A549 (cell line): ENCODE measurements at regions not wholly inside any gene's neighbourhood (a gene's known extent, or its start where the extent isn't known, plus 50 kb on each side); places are given as distances from the start of the nearest gene placed in this dataset.

Experiments used
- ATAC-seq, 2 experiments: fragments of 200-7000 bp in 1 of 2; fragments of >200 bp in 1 of 2; cut with Nextera tagmentation in 1 of 2; cut with Tn5 transposase in 1 of 2; 3 replicates each; pipeline versions ENCODE4 v1.8.0 to v1.9.1; 2018 to 2020; ENCODE audit warnings: mild to moderate bottlenecking in 1 of 2, moderate library complexity in 1 of 2
- CTCF ChIA-PET: fragments of 300-600 bp; sonication (Branson Sonifier 250); formaldehyde crosslinking; extraction: SDS; loops from one replicate; lab custom pipeline; 2021; ENCODE audit warnings: antibody characterized with exemption, inconsistent platforms; lab: Yijun Ruan, JAX
- POLR2A ChIA-PET: fragments of 350-600 bp; formaldehyde crosslinking; extraction: SDS; loops from one replicate; lab custom pipeline; 2021; ENCODE audit warnings: antibody characterized with exemption, inconsistent platforms; lab: Yijun Ruan, JAX
- DNase-seq, 2 experiments: peaks; one replicate each; pipeline versions ENCODE4 v3.0.0 to v3.0.0-alpha.2; 2011 to 2016; ENCODE audit warnings: low read depth in 1 of 2, low spot score in 1 of 2
- FAIRE-seq: peaks from 2 replicates; lab custom pipeline; 2011; peaks lifted over from hg19 to GRCh38; lab: Jason Lieb, UNC
- H3K27ac ChIP-seq, 2 experiments: fragments of >200 bp; sonication (Bioruptor Twin); formaldehyde crosslinking; 3 replicates each; pipeline ENCODE4 v1.5.1; 2016 to 2017
- H3K4me1 ChIP-seq: fragments of >200 bp; sonication (Bioruptor Twin); formaldehyde crosslinking; 3 replicates; pipeline ENCODE4 v1.6.1; 2016
- H3K4me2 ChIP-seq: fragments of >200 bp; sonication (Bioruptor Twin); formaldehyde crosslinking; 3 replicates; pipeline ENCODE4 v1.6.1; 2016
- H3K4me3 ChIP-seq: fragments of >200 bp; sonication (Bioruptor Twin); formaldehyde crosslinking; 3 replicates; pipeline ENCODE4 v1.5.1; 2016
- H3K9me3 ChIP-seq: fragments of >200 bp; sonication (Bioruptor Twin); formaldehyde crosslinking; 3 replicates; pipeline ENCODE4 v1.6.1; 2016
- CTCF ChIP-seq: fragments of >200 bp; sonication (Bioruptor Twin); formaldehyde crosslinking; IDR thresholded peaks from 3 replicates; pipeline ENCODE4 v1.5.1; 2016
- EHF ChIP-seq: fragments of 250-450 bp; sonication (Bioruptor Pico); IDR thresholded peaks from 2 replicates; pipeline ENCODE4 v1.5.0; 2020; ENCODE audit warnings: mild to moderate bottlenecking
- EP300 ChIP-seq, 2 experiments: fragments of >200 bp; sonication (Bioruptor Twin); formaldehyde crosslinking; IDR thresholded peaks; 2 replicates in 1 of 2; 3 replicates in 1 of 2; pipeline ENCODE4 v1.6.1; 2016 to 2017
- FOSB ChIP-seq: fragments of 250-450 bp; sonication (Bioruptor Pico); IDR thresholded peaks from 2 replicates; pipeline ENCODE4 v1.5.0; 2020; ENCODE audit warnings: mild to moderate bottlenecking, moderate library complexity
- FOXS1 ChIP-seq: fragments of 250-450 bp; sonication (Bioruptor Pico); IDR thresholded peaks from 2 replicates; pipeline ENCODE4 v1.5.0; 2020; ENCODE audit warnings: mild to moderate bottlenecking, moderate library complexity
- HES2 ChIP-seq: fragments of >200 bp; sonication (Bioruptor Twin); formaldehyde crosslinking; IDR thresholded peaks from 2 replicates; pipeline ENCODE4 v1.6.1; 2016
- HOXA7 ChIP-seq: fragments of 250-450 bp; sonication (Bioruptor Pico); IDR thresholded peaks from 2 replicates; pipeline ENCODE4 v1.5.0; 2020; ENCODE audit warnings: mild to moderate bottlenecking, moderate library complexity
- HOXB5 ChIP-seq: fragments of 250-450 bp; sonication (Bioruptor Pico); IDR thresholded peaks from 2 replicates; pipeline ENCODE4 v1.5.0; 2020; ENCODE audit warnings: mild to moderate bottlenecking, moderate library complexity
- MAFK ChIP-seq: fragments of 450-650 bp; IDR thresholded peaks from 2 replicates; pipeline ENCODE4 v1.6.1; 2014; ENCODE audit not compliant: partially characterized antibody
- NR3C1 ChIP-seq: fragments of >200 bp; sonication (Bioruptor Twin); formaldehyde crosslinking; IDR thresholded peaks from 3 replicates; pipeline ENCODE4 v1.6.1; 2017
- PHF8 ChIP-seq: fragments of 200-600 bp; sonication (generic); IDR thresholded peaks from 2 replicates; pipeline ENCODE4 v1.6.1; 2016; ENCODE audit warnings: low read depth, mild to moderate bottlenecking, antibody characterized with exemption, moderate library complexity, borderline replicate concordance
- POLR2A ChIP-seq: IDR thresholded peaks from 2 replicates; pipeline ENCODE4 v1.6.1; 2012; ENCODE audit warnings: mild to moderate bottlenecking, low read length
- POLR2AphosphoS2 ChIP-seq: conservative IDR thresholded peaks from 2 replicates; pipeline ENCODE4 v1.6.1; 2012; ENCODE audit warnings: low read length, improper control_type of control experiment, inconsistent platforms
- RAD21 ChIP-seq, 2 experiments: fragments of >200 bp in 1 of 2; sonication (Bioruptor Twin) in 1 of 2; formaldehyde crosslinking in 1 of 2; IDR thresholded peaks in 1 of 2; conservative IDR thresholded peaks in 1 of 2; 2 replicates in 1 of 2; 3 replicates in 1 of 2; pipeline ENCODE4 v1.6.1; 2012 to 2018; ENCODE audit warnings: inconsistent platforms in 1 of 2
- RCOR1 ChIP-seq: fragments of 150-350 bp; IDR thresholded peaks from 2 replicates; pipeline ENCODE4 v1.6.1; 2014; ENCODE audit warnings: antibody characterized with exemption, low read length, low read depth
- RFX5 ChIP-seq: fragments of 450-650 bp; IDR thresholded peaks from 2 replicates; pipeline ENCODE4 v1.7.1; 2014; ENCODE audit warnings: antibody characterized with exemption, mild to moderate bottlenecking, moderate library complexity
- RNF2 ChIP-seq: fragments of 200-600 bp; sonication (generic); IDR thresholded peaks from 2 replicates; pipeline ENCODE4 v1.6.1; 2016; ENCODE audit warnings: low read depth, mild to moderate bottlenecking, antibody characterized with exemption, moderate library complexity, borderline replicate concordance
- SMC3 ChIP-seq: fragments of >200 bp; sonication (Bioruptor Twin); formaldehyde crosslinking; IDR thresholded peaks from 3 replicates; pipeline ENCODE4 v1.6.1; 2018; ENCODE audit warnings: inconsistent platforms
- SREBF2 ChIP-seq: fragments of 450-650 bp; IDR thresholded peaks from 2 replicates; pipeline ENCODE4 v1.6.1; 2014; ENCODE audit warnings: mild to moderate bottlenecking, moderate library complexity
- TP53 ChIP-seq: fragments of 250-450 bp; sonication (Bioruptor Pico); IDR thresholded peaks from 2 replicates; pipeline ENCODE4 v1.5.0; 2021; ENCODE audit warnings: mild to moderate bottlenecking, moderate library complexity
- ZNF302 ChIP-seq: fragments of 250-450 bp; sonication (Bioruptor Pico); IDR thresholded peaks from 2 replicates; pipeline ENCODE4 v1.9.0; 2021; ENCODE audit warnings: inconsistent platforms, mild to moderate bottlenecking, moderate library complexity
- WGBS: methylation state at CpG from one replicate; pipeline ENCODE4 v1.1.6; 2017; ENCODE audit errors: missing lambda C conversion rate; 5-methylcytosine and 5-hydroxymethylcytosine counted together
- TF ChIP-seq, protein P1 (sequence below): fragments of 250-450 bp; sonication (Bioruptor Pico); IDR thresholded peaks from 2 replicates; pipeline ENCODE4 v1.5.0; 2020; ENCODE audit warnings: low read depth, mild to moderate bottlenecking, moderate library complexity
- TF ChIP-seq, protein P2 (sequence below): fragments of 250-450 bp; sonication (Bioruptor Pico); IDR thresholded peaks from 2 replicates; pipeline ENCODE4 v1.5.0; 2021; ENCODE audit warnings: mild to moderate bottlenecking, moderate library complexity, borderline replicate concordance
- TF ChIP-seq, protein P3 (sequence below): IDR thresholded peaks from 2 replicates; pipeline ENCODE4 v1.6.1; 2012
- TF ChIP-seq, protein P4 (sequence below): fragments of >200 bp; sonication (Bioruptor Twin); formaldehyde crosslinking; IDR thresholded peaks from 3 replicates; pipeline ENCODE4 v1.6.1; 2016

DNA sequence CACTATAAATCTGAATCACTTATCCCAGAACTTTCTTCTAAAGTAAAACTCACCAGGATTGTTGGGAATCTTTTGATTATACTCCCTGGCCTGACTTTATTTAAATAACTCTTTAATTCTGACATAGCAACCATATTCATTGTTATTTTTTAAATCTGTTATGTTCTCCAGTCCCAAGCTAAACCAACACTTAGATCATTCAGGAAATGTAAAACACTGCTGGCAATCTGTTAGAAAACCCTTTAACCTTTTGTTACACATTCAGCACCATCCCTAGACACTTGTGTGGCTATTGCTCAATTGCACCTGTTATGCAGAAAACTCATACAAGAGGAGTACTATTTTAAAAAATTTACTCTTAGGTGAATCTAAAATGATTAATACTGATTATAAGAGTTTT lies 101.8 kb upstream of the NHSL1 start (continued):
- TF ChIP-seq, protein P1, sequence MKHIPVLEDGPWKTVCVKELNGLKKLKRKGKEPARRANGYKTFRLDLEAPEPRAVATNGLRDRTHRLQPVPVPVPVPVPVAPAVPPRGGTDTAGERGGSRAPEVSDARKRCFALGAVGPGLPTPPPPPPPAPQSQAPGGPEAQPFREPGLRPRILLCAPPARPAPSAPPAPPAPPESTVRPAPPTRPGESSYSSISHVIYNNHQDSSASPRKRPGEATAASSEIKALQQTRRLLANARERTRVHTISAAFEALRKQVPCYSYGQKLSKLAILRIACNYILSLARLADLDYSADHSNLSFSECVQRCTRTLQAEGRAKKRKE (CRISPR knock-in tag) = no peak
- TF ChIP-seq, protein P2, sequence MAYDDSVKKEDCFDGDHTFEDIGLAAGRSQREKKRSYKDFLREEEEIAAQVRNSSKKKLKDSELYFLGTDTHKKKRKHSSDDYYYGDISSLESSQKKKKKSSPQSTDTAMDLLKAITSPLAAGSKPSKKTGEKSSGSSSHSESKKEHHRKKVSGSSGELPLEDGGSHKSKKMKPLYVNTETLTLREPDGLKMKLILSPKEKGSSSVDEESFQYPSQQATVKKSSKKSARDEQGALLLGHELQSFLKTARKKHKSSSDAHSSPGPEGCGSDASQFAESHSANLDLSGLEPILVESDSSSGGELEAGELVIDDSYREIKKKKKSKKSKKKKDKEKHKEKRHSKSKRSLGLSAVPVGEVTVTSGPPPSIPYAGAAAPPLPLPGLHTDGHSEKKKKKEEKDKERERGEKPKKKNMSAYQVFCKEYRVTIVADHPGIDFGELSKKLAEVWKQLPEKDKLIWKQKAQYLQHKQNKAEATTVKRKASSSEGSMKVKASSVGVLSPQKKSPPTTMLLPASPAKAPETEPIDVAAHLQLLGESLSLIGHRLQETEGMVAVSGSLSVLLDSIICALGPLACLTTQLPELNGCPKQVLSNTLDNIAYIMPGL = no peak
- TF ChIP-seq TP53 (no peak), PHF8 (no peak), EHF (CRISPR knock-in tag) (no peak), HOXA7 (CRISPR knock-in tag) (no peak), NR3C1 (no peak), CTCF (no peak), POLR2AphosphoS2 (no peak)

GRCh38 chr6:138605958-138606357 lies 106.7 kb upstream of the NHSL1 start:
- no peak overlapping the region for H3K4me3 ChIP-seq
- 100% methylated on average over 1 of the region's 1 CpG for WGBS
- H3K4me2 ChIP-seq = no peak overlapping the region
- H3K4me1 ChIP-seq = no peaks in the 10 kb centered on the region
- TF ChIP-seq RCOR1 (no peak), RNF2 (no peak), RFX5 (no peak), MAFK (no peak), FOSB (CRISPR knock-in tag) (no peak), FOXS1 (CRISPR knock-in tag) (no peak), SMC3 (no peak), ZNF302 (no peak), EP300 (IDR thresholded peaks at IDR 0.05) (no peak), HES2 (no peak), SREBF2 (no peak), POLR2A (no peak), PHF8 (no peak), RAD21 (conservative IDR thresholded peaks at IDR 0.05 in 1 of 2, IDR thresholded peaks at IDR 0.05 in 1 of 2) (no peak), HOXB5 (CRISPR knock-in tag) (no peak)
- TF ChIP-seq, protein P1 (CRISPR knock-in tag) = no peak
- TF ChIP-seq, protein P3, sequence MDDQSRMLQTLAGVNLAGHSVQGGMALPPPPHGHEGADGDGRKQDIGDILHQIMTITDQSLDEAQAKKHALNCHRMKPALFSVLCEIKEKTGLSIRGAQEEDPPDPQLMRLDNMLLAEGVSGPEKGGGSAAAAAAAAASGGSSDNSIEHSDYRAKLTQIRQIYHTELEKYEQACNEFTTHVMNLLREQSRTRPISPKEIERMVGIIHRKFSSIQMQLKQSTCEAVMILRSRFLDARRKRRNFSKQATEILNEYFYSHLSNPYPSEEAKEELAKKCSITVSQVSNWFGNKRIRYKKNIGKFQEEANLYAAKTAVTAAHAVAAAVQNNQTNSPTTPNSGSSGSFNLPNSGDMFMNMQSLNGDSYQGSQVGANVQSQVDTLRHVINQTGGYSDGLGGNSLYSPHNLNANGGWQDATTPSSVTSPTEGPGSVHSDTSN = no peak
- TF ChIP-seq, protein P4, sequence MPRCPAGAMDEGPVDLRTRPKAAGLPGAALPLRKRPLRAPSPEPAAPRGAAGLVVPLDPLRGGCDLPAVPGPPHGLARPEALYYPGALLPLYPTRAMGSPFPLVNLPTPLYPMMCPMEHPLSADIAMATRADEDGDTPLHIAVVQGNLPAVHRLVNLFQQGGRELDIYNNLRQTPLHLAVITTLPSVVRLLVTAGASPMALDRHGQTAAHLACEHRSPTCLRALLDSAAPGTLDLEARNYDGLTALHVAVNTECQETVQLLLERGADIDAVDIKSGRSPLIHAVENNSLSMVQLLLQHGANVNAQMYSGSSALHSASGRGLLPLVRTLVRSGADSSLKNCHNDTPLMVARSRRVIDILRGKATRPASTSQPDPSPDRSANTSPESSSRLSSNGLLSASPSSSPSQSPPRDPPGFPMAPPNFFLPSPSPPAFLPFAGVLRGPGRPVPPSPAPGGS = no peak
- ChIA-PET POLR2A (no interaction called here), CTCF (interaction anchor here (0.5 to 1.1 kb wide), 2 partner anchors 17 to 1837 kb away, joined by 3 read pairs; no protein-coding TSS in a partner anchor)
- ATAC-seq (no peak), DNase-seq (no peak), FAIRE-seq (no peak)
- H3K27ac ChIP-seq = no peak overlapping the region
- H3K9me3 ChIP-seq = no peaks in the 10 kb centered on the region
